Nephron progenitor cell (in vitro differentiated cells): ENCODE measurements at regions not wholly inside any gene's neighbourhood (a gene's known extent, or its start where the extent isn't known, plus 50 kb on each side); places are given as distances from the start of the nearest gene placed in this dataset.

Experiments used
- DNase-seq: peaks from one replicate; pipeline ENCODE4 v3.0.0; 2021
- H3K27ac Mint-ChIP-seq: 2 replicates; pipeline ENCODE4 v1.8.0; 2021; ENCODE audit warnings: mild to moderate bottlenecking, moderate library complexity, mixed read lengths
- H3K27me3 Mint-ChIP-seq: 2 replicates; pipeline ENCODE4 v1.8.0; 2021; ENCODE audit warnings: mild to moderate bottlenecking, low read depth, mixed read lengths; ENCODE audit not compliant: poor library complexity
- H3K36me3 Mint-ChIP-seq: 2 replicates; pipeline ENCODE4 v1.8.0; 2021; ENCODE audit warnings: low read depth, mixed read lengths
- H3K4me1 Mint-ChIP-seq: 2 replicates; pipeline ENCODE4 v1.8.0; 2021; ENCODE audit warnings: mixed read lengths
- H3K4me3 Mint-ChIP-seq: 2 replicates; pipeline ENCODE4 v1.8.0; 2021; ENCODE audit warnings: mild to moderate bottlenecking, moderate library complexity, mixed read lengths
- H3K9me3 Mint-ChIP-seq: 2 replicates; pipeline ENCODE4 v1.8.0; 2021; ENCODE audit warnings: mild to moderate bottlenecking, moderate library complexity, mixed read lengths
- TF ChIP-seq, protein P1 (sequence below): fragments of 200-600 bp; sonication (generic); IDR thresholded peaks from 2 replicates; pipeline ENCODE4 v1.5.0; 2021; ENCODE audit warnings: antibody characterized with exemption

DNA sequence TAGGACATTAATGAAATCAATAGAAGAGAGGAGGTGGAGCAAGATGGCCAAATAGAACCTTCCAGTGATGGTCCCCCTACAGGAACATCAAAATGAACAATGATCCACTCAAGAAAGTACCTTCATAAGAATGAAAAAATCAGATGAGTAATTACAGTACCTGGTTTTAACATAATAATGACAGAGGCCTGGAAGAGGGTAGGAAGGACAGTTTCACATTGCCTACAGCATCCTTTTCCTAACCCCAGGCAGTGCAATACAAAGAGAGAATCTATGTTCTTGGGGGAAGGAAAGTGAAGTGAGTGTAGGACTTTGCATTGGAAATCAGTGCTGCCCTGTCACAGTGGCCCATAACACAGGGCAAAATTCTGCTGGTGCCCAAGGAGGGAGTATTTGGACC, 81.2 kb upstream of the SPTLC1 start:
- Mint-ChIP-seq H3K27me3 (peaks cover 11% of the 10 kb centered on the region), H3K36me3 (peaks cover 11% of the 10 kb centered on the region), H3K27ac (no peak overlapping the region), H3K9me3 (peaks cover 32% of the 10 kb centered on the region), H3K4me3 (no peak overlapping the region), H3K4me1 (peaks cover 18% of the 10 kb centered on the region)
- TF ChIP-seq, protein P1, sequence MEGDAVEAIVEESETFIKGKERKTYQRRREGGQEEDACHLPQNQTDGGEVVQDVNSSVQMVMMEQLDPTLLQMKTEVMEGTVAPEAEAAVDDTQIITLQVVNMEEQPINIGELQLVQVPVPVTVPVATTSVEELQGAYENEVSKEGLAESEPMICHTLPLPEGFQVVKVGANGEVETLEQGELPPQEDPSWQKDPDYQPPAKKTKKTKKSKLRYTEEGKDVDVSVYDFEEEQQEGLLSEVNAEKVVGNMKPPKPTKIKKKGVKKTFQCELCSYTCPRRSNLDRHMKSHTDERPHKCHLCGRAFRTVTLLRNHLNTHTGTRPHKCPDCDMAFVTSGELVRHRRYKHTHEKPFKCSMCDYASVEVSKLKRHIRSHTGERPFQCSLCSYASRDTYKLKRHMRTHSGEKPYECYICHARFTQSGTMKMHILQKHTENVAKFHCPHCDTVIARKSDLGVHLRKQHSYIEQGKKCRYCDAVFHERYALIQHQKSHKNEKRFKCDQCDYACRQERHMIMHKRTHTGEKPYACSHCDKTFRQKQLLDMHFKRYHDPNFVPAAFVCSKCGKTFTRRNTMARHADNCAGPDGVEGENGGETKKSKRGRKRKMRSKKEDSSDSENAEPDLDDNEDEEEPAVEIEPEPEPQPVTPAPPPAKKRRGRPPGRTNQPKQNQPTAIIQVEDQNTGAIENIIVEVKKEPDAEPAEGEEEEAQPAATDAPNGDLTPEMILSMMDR = no peak
- no peak for DNase-seq

DNA sequence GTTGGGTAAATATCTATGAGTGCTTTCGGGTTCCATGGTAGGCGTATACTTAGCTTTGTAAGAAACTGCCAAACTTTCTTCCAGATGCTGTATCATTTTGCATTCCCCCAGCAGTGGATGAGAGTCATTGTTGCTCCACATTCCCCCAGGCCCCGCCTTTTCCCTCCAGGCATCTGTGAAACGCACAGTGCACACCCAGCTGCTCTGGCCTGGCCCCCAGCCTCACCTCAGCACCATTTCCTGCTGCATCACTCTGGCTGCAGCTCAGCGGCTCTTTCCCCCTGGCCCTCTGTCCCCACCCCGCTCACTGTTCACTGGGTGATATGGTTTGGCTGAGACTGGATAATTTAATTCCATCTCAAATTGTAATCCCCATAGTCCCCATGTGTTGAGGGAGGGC, 76.6 kb upstream of the SPTLC1 start:
- TF ChIP-seq, protein P1 = no peak
- Mint-ChIP-seq H3K27me3 (peaks cover 10% of the 10 kb centered on the region), H3K9me3 (peaks cover 16% of the 10 kb centered on the region), H3K4me1 (peaks cover 41% of the 10 kb centered on the region), H3K4me3 (no peak overlapping the region), H3K27ac (no peak overlapping the region), H3K36me3 (peaks cover 7% of the 10 kb centered on the region)
- DNase-seq = no peak

DNA sequence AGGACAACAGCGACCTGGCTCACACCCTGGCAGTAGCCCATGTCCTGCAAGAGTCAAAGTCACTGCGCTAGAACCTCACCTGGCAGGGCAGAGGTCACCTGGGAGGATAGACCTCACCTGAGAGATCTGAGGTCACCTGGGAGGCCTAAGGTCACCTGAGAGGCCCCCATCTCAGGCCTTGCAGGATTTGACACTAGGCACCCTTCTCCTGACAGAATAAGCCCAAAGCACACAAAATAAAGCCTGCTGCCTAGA, 75.2 kb upstream of the SPTLC1 start:
- Mint-ChIP-seq H3K27ac (no peak overlapping the region), H3K36me3 (peaks cover 5% of the 10 kb centered on the region), H3K4me3 (no peak overlapping the region), H3K27me3 (peaks cover 9% of the 10 kb centered on the region), H3K4me1 (peaks cover 41% of the 10 kb centered on the region), H3K9me3 (peaks cover 8% of the 10 kb centered on the region)
- DNase-seq = no peak
- TF ChIP-seq, protein P1 = no peak

DNA sequence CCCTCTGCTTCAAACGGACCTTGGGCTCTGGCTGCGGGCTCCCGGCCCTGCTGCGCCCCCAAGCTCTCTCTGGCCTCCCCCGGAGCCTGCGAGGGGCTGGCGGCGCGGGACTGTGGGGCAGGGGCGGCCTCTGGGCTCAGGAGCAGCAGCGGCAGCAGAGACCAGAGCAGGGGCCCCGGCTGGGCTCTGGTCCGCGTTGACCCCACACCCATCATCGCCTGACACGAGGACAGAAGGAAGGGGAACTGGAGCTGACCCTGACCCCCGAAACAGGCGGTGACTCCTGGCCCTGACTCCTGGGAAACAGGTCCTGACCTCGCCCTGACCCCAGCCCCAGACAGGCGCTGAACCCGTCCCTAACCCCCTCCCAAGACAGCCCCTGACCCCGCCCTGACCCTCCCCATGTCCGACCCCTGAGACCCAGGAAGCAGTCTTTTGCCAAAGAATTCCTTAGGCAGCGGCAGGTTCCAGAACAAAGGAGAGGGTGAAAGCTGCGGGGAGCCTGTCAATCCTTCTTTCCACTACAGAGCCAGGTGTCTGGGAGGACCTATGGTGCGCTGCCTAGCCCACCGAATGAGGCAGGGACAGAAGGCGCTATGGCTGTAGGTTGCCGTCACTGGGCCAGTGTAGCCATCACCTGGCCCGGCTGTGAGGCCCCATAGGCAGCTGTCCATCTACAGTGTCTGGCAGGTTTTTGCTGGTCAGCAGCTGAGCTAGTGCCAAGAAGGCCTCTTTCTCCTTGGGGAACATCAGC, 74.7 kb upstream of the SPTLC1 start:
- Mint-ChIP-seq H3K4me3 (no peak overlapping the region), H3K36me3 (peaks cover under 1% of the 10 kb centered on the region), H3K27ac (no peak overlapping the region), H3K27me3 (peaks cover 8% of the 10 kb centered on the region), H3K9me3 (peaks cover 3% of the 10 kb centered on the region), H3K4me1 (peaks cover 41% of the 10 kb centered on the region)
- peak; percentile 20 for DNase-seq
- TF ChIP-seq, protein P1 = no peak

DNA sequence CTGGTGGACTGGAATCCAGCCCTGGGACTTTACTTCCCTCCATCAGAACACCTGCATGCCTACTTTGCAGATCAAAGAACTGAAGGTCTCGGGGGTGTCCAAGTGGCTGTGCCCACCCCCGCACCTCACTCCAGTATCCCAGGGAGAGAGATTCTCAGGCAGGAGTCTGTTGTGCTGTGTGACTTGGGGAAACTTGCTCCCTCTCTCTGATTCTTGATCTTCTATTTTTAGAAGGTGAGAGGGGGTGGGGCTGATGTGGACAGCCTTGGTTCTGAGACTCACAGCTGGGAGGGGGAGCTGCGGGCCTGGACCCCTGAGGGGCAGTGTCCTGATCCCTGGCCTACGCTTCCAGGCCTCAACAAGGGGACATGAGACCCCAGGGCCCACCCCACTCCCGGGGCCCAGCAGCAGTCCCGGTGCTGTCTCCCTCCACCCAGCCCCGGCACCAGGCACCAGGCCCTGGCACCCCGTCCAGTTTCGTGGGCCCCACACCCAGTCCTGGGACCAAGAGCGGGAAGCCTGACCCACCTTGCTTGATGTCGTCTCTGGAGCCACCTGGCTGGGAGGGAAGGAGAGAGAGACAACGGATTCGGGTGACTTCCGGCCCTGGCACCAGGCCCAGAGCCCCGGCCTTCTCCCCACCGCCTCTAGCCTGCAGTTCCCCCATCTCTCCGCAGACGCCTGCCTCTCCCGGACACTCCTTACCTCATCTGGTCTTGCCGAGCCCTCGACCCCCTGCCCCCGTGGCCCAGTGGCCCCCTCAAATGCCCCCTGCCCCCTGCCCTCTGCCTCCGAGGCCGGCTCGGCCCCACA, 74.0 kb upstream of the SPTLC1 start:
- no peaks in the 10 kb centered on the region for H3K36me3 Mint-ChIP-seq
- no peak overlapping the region for H3K27ac Mint-ChIP-seq
- TF ChIP-seq, protein P1 = no peak
- peaks cover 8% of the 10 kb centered on the region for H3K27me3 Mint-ChIP-seq
- DNase-seq = no peak
- peaks cover 41% of the 10 kb centered on the region for H3K4me1 Mint-ChIP-seq
- no peak overlapping the region for H3K4me3 Mint-ChIP-seq
- H3K9me3 Mint-ChIP-seq = peaks cover 3% of the 10 kb centered on the region
